HL-60 (cell line): ENCODE measurements at regions not wholly inside any gene's neighbourhood (a gene's known extent, or its start where the extent isn't known, plus 50 kb on each side); places are given as distances from the start of the nearest gene placed in this dataset.
A peak's percentile ranks its signal among the peaks of the same experiment; 100 is the strongest.

Experiments used
- DNase-seq, 2 experiments: peaks; one replicate each; pipeline ENCODE4 v3.0.0-alpha.2; 2010 to 2020; ENCODE audit warnings: low read depth in 1 of 2, low spot score in 1 of 2
- H3K27ac ChIP-seq: fragments of 250-450 bp; sonication (Bioruptor Pico); replicated peaks from 2 replicates; pipeline ENCODE4 v1.5.1; 2020; ENCODE audit warnings: mild to moderate bottlenecking, moderate library complexity
- H3K27me3 ChIP-seq: fragments of 250-450 bp; sonication (Bioruptor Pico); 2 replicates; pipeline ENCODE4 v1.5.1; 2021; ENCODE audit warnings: mild to moderate bottlenecking, moderate library complexity; ENCODE audit not compliant: insufficient read depth, poor library complexity, severe bottlenecking
- H3K4me3 ChIP-seq: replicated peaks from 2 replicates; pipeline ENCODE4 v1.5.1; 2011; ENCODE audit warnings: mild to moderate bottlenecking, control low read depth, low read length; ENCODE audit not compliant: insufficient read depth
- GABPA ChIP-seq: IDR thresholded peaks from 2 replicates; pipeline ENCODE4 v1.6.1; 2012; ENCODE audit warnings: low read depth
- POLR2AphosphoS5 ChIP-seq: IDR thresholded peaks from 2 replicates; pipeline ENCODE4 v1.6.1; 2012; ENCODE audit warnings: low read depth
- REST ChIP-seq: IDR thresholded peaks from 2 replicates; pipeline ENCODE4 v1.6.1; 2012; ENCODE audit warnings: low read depth; ENCODE audit not compliant: insufficient replicate concordance
- SPI1 ChIP-seq: IDR thresholded peaks from 2 replicates; pipeline ENCODE4 v1.6.1; 2012; ENCODE audit warnings: low read depth, mild to moderate bottlenecking, borderline replicate concordance
- TF ChIP-seq, protein P1 (sequence below): IDR thresholded peaks from one replicate; pipeline ENCODE4 v1.5.1; 2011; ENCODE audit warnings: low read length, control low read depth, inconsistent platforms; ENCODE audit not compliant: insufficient read depth

- DNase-seq = peak; percentile 72 to 85
- TF ChIP-seq SPI1 (peak; percentile 9; the same call in 1 of the 2 replicates), REST (no peak)
These were observed 64.2 kb upstream of the UBL3 start for GRCh38 chr13:29914581-29914980.

DNA sequence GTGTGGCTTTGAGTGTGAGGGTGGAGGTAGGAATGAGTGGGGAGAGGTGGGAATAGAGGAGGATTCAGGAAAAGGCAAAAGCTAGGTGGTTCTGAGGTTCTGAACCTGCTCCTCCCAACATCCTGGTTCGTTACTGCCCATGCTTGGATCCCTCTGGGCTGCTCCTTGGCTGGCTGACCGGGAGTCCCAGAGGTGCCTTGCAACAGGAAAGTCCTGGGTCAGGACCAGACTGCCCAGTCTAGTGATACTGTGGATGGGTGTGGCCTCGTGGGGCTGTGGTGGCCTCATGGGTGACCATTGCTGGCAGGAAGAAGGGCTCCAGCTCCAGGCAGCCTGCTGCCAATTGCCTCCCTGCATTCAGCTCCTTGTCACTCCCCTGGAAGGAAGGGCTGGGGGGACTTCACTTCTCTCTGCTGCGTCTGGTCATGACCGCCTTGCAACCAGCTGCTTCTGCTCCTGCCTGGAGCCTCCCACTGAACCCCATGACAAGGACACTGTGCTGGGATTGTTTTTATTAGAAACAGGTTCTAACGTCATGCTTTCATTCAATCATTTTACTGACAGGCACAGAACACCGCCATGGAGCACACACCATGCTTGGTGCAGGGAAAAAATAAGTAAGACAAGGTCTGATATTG is 61.5 kb upstream of the UBL3 start:
- Histone ChIP-seq H3K27me3 (no peaks in the 10 kb centered on the region), H3K4me3 (no peak overlapping the region), H3K27ac (no peak overlapping the region)
- no peak for TF ChIP-seq REST
- no peak for TF ChIP-seq SPI1
- TF ChIP-seq, protein P1, sequence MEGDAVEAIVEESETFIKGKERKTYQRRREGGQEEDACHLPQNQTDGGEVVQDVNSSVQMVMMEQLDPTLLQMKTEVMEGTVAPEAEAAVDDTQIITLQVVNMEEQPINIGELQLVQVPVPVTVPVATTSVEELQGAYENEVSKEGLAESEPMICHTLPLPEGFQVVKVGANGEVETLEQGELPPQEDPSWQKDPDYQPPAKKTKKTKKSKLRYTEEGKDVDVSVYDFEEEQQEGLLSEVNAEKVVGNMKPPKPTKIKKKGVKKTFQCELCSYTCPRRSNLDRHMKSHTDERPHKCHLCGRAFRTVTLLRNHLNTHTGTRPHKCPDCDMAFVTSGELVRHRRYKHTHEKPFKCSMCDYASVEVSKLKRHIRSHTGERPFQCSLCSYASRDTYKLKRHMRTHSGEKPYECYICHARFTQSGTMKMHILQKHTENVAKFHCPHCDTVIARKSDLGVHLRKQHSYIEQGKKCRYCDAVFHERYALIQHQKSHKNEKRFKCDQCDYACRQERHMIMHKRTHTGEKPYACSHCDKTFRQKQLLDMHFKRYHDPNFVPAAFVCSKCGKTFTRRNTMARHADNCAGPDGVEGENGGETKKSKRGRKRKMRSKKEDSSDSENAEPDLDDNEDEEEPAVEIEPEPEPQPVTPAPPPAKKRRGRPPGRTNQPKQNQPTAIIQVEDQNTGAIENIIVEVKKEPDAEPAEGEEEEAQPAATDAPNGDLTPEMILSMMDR = no peak
- no peak for TF ChIP-seq GABPA
- TF ChIP-seq POLR2AphosphoS5 = no peak
- no peak for DNase-seq

More at GRCh38 chr13:29914581-29914980, 64.2 kb upstream of the UBL3 start:
- Histone ChIP-seq H3K27ac (peak overlapping the region; percentile 55), H3K27me3 (no peaks in the 10 kb centered on the region), H3K4me3 (no peak overlapping the region)

GRCh38 chr13:29909975-29910674 is 59.7 kb upstream of the UBL3 start:
- no peak for DNase-seq
- TF ChIP-seq GABPA (no peak), REST (no peak), POLR2AphosphoS5 (no peak)
- TF ChIP-seq, protein P1 = no peak

More at GRCh38 chr13:29909975-29910674, 59.7 kb upstream of the UBL3 start:
- Histone ChIP-seq H3K27me3 (no peaks in the 10 kb centered on the region), H3K4me3 (no peak overlapping the region), H3K27ac (no peak overlapping the region)
